Endothelial cell of umbilical vein (primary cell): ENCODE measurements at regions not wholly inside any gene's neighbourhood (a gene's known extent, or its start where the extent isn't known, plus 50 kb on each side); places are given as distances from the start of the nearest gene placed in this dataset.

Experiments
- BruUV-seq: library from RNA; stranded (reverse); fragments of 400-500 nt; replicated peaks from 2 replicates; lab custom pipeline; 2021; lab: Mats Ljungman, UMichigan
- CTCF ChIA-PET: fragments of 300-600, 350-600 bp; sonication (Branson Sonifier 250); formaldehyde crosslinking; loops from one replicate; lab custom pipeline; 2021; ENCODE audit warnings: antibody characterized with exemption, inconsistent platforms; lab: Charles Lee
- POLR2A ChIA-PET: fragments of 300-600, 350-600 bp; sonication (Branson Sonifier 250); formaldehyde crosslinking; loops from one replicate; lab custom pipeline; 2021; ENCODE audit warnings: antibody characterized with exemption, inconsistent platforms; lab: Charles Lee
- DNase-seq: peaks from one replicate; pipeline ENCODE4 v3.0.0-alpha.2; 2011; ENCODE audit warnings: low read depth, low spot score
- FAIRE-seq: peaks from 2 replicates; lab custom pipeline; 2011; peaks lifted over from hg19 to GRCh38; lab: Jason Lieb, UNC
- H2AFZ ChIP-seq: 2 replicates; pipeline ENCODE4 v1.6.0; 2012; ENCODE audit warnings: low read depth, low read length, control low read depth, inconsistent platforms
- H3K27ac ChIP-seq: 2 replicates; pipeline ENCODE4 v1.5.1; 2011; ENCODE audit warnings: low read depth, mild to moderate bottlenecking, control low read depth, low read length, moderate library complexity; ENCODE audit not compliant: insufficient read depth
- H3K27me3 ChIP-seq, 2 experiments: 2 replicates each; pipeline versions ENCODE4 v1.6.0 to v1.6.1; 2011; ENCODE audit warnings: low read length in 2 of 2, mixed read lengths in 1 of 2; ENCODE audit not compliant: control insufficient read depth in 2 of 2, insufficient read depth in 2 of 2
- H3K36me3 ChIP-seq, 2 experiments: 2 replicates in 1 of 2; 3 replicates in 1 of 2; pipeline ENCODE4 v1.5.1; 2011; ENCODE audit warnings: low read length in 2 of 2, mild to moderate bottlenecking in 1 of 2, moderate library complexity in 1 of 2; ENCODE audit not compliant: control insufficient read depth in 2 of 2, insufficient read depth in 2 of 2; ENCODE audit errors: extremely low read depth in 1 of 2
- H3K4me1 ChIP-seq: 3 replicates; pipeline ENCODE4 v1.5.1; 2011; ENCODE audit warnings: mild to moderate bottlenecking, low read length; ENCODE audit not compliant: control insufficient read depth, insufficient read depth; ENCODE audit errors: extremely low read depth
- H3K4me2 ChIP-seq: 2 replicates; pipeline ENCODE4 v1.6.1; 2011; ENCODE audit warnings: low read length, control low read depth, mixed read lengths; ENCODE audit not compliant: insufficient read depth
- H3K4me3 ChIP-seq, 3 experiments: fragments of 200-600 bp in 1 of 3; sonication (generic), shearing (Covaris generic) in 1 of 3; replicated peaks in 1 of 3; 2 replicates each; pipeline ENCODE4 v1.5.1; 2011 to 2016; ENCODE audit warnings: control low read depth in 3 of 3, low read length in 3 of 3, mild to moderate bottlenecking in 2 of 3, inconsistent platforms in 1 of 3, low read depth in 1 of 3, moderate library complexity in 1 of 3; ENCODE audit not compliant: insufficient read depth in 1 of 3
- H3K79me2 ChIP-seq: 2 replicates; pipeline ENCODE4 v1.6.0; 2012; ENCODE audit warnings: low read length, inconsistent platforms; ENCODE audit not compliant: control insufficient read depth, insufficient read depth
- H3K9ac ChIP-seq: replicated peaks from 2 replicates; pipeline ENCODE3; 2011; ENCODE audit warnings: low read length, control low read depth; ENCODE audit not compliant: insufficient read depth; ENCODE audit errors: extremely low read depth
- H3K9me1 ChIP-seq: replicated peaks from 3 replicates; pipeline ENCODE4 v1.6.0; 2011; ENCODE audit warnings: mild to moderate bottlenecking, low read length; ENCODE audit not compliant: control insufficient read depth, insufficient read depth; ENCODE audit errors: extremely low read depth
- H3K9me3 ChIP-seq: replicated peaks from 2 replicates; pipeline ENCODE4 v1.5.1; 2012; ENCODE audit warnings: low read length, inconsistent platforms; ENCODE audit not compliant: control insufficient read depth, insufficient read depth
- H4K20me1 ChIP-seq: replicated peaks from 2 replicates; pipeline ENCODE3; 2011; ENCODE audit warnings: mild to moderate bottlenecking, low read length; ENCODE audit not compliant: control insufficient read depth, insufficient read depth; ENCODE audit errors: extremely low read depth
- EZH2 ChIP-seq: IDR thresholded peaks from 2 replicates; pipeline ENCODE4 v1.6.1; 2012; ENCODE audit warnings: borderline replicate concordance, low read depth, mild to moderate bottlenecking, moderate library complexity, low read length, inconsistent platforms; ENCODE audit not compliant: severe bottlenecking
- FOS ChIP-seq: IDR thresholded peaks from 2 replicates; pipeline ENCODE4 v1.6.1; 2011; ENCODE audit warnings: mild to moderate bottlenecking, low read length, moderate library complexity, borderline replicate concordance; ENCODE audit not compliant: insufficient read depth
- GATA2 ChIP-seq: IDR thresholded peaks from 2 replicates; pipeline ENCODE4 v1.7.0; 2011; ENCODE audit warnings: low read depth, mild to moderate bottlenecking, moderate library complexity, mixed read lengths, low read length; ENCODE audit not compliant: insufficient read length, insufficient read depth
- JUN ChIP-seq: IDR thresholded peaks from 2 replicates; pipeline ENCODE4 v1.6.1; 2011; ENCODE audit warnings: borderline replicate concordance, low read depth; ENCODE audit not compliant: insufficient read length, insufficient read depth
- MYC ChIP-seq: IDR thresholded peaks from one replicate; pipeline ENCODE4 v1.6.1; 2011; ENCODE audit warnings: mild to moderate bottlenecking, low read depth, low read length
- POLR2A ChIP-seq: IDR thresholded peaks from 2 replicates; pipeline ENCODE4 v1.6.1; 2012; ENCODE audit warnings: low read depth, mild to moderate bottlenecking, control low read depth, low read length
- POLR2AphosphoS5 ChIP-seq: IDR thresholded peaks from 2 replicates; pipeline ENCODE4 v1.6.1; 2012; ENCODE audit warnings: low read depth, mild to moderate bottlenecking, control low read depth, low read length, moderate library complexity; ENCODE audit not compliant: insufficient read depth
- dilution Hi-C: fragments of 300-500 bp; cut with MboI; formaldehyde crosslinking; loops from one replicate; pipeline ENCODE4 v1.15.0; 2019; ENCODE audit warnings: low sequenced_read_pairs; ENCODE audit not compliant: extremely low pct_ligation_motif_present
- intact Hi-C: fragments of 100-400 bp; cut with micrococcal nuclease; formaldehyde crosslinking; loops from one replicate; pipeline ENCODE4 v1.10.0; 2022
- TF ChIP-seq, protein P1 (sequence below): IDR thresholded peaks from 2 replicates; pipeline ENCODE4 v1.6.1; 2011; ENCODE audit not compliant: insufficient read depth, insufficient read length
- TF ChIP-seq, protein P2 (sequence below), 2 donors: IDR thresholded peaks; 1 replicate in 1 of 2; 2 replicates in 1 of 2; pipeline ENCODE4 v1.5.1; 2011; ENCODE audit warnings: low read length in 2 of 2, mild to moderate bottlenecking in 2 of 2, moderate library complexity in 2 of 2, control low read depth in 1 of 2, inconsistent platforms in 1 of 2, low read depth in 1 of 2; ENCODE audit not compliant: insufficient read depth in 1 of 2; ENCODE audit errors: extremely low read depth in 1 of 2

DNA sequence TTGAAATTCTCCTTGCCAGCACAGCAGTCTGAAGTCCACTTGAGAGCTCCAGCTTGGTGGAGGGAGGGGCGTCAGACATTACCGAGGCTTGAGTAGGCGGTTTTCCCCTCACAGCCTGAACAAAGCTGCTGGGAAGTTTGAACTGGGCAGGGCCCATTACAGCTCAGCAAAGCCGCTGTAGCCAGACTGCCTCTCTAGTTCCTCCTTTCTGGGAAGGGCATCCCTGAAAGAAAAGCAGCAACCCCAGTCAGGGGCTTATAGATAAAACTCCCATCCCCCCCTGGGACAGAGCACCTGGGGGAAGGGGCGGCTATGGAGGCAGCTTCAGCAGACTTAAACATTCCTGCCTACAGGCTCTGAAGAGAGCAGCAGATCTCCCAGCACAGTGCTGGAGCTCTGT is 325.3 kb downstream of the GJA1 start:
- H3K4me1 ChIP-seq, result no peaks in the 10 kb centered on the region
- no peak overlapping the region for H2AFZ ChIP-seq
- H3K79me2 ChIP-seq, result no peaks in the 10 kb centered on the region
- intact Hi-C loops (no loop called here), dilution Hi-C loops (no loop called here)
- H3K4me3 ChIP-seq, result no peak overlapping the region
- no TSS peak for BruUV-seq
- H3K27me3 ChIP-seq, result no peaks in the 10 kb centered on the region
- no peaks in the 10 kb centered on the region for H4K20me1 ChIP-seq
- ChIA-PET POLR2A (no interaction called here), CTCF (interaction anchor here (1.5 kb wide), 1 partner anchor 14 kb away, joined by 4 read pairs; no protein-coding TSS in a partner anchor)
- DNase-seq (no peak), FAIRE-seq (no peak)
- H3K9me3 ChIP-seq, result no peaks in the 10 kb centered on the region
- TF ChIP-seq JUN (no peak), FOS (no peak), MYC (no peak), GATA2 (no peak), POLR2A (no peak), POLR2AphosphoS5 (no peak), EZH2 (no peak)
- TF ChIP-seq, protein P1, sequence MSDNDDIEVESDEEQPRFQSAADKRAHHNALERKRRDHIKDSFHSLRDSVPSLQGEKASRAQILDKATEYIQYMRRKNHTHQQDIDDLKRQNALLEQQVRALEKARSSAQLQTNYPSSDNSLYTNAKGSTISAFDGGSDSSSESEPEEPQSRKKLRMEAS, result no peak
- TF ChIP-seq, protein P2, sequence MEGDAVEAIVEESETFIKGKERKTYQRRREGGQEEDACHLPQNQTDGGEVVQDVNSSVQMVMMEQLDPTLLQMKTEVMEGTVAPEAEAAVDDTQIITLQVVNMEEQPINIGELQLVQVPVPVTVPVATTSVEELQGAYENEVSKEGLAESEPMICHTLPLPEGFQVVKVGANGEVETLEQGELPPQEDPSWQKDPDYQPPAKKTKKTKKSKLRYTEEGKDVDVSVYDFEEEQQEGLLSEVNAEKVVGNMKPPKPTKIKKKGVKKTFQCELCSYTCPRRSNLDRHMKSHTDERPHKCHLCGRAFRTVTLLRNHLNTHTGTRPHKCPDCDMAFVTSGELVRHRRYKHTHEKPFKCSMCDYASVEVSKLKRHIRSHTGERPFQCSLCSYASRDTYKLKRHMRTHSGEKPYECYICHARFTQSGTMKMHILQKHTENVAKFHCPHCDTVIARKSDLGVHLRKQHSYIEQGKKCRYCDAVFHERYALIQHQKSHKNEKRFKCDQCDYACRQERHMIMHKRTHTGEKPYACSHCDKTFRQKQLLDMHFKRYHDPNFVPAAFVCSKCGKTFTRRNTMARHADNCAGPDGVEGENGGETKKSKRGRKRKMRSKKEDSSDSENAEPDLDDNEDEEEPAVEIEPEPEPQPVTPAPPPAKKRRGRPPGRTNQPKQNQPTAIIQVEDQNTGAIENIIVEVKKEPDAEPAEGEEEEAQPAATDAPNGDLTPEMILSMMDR (IDR thresholded peaks at IDR 0.05; ENCODE audit: extremely low read depth in 1 of 2, insufficient read depth in 1 of 2, low read depth in 1 of 2, low read length in 2 of 2), result no peak
- no peak overlapping the region for H3K4me2 ChIP-seq
- no peaks in the 10 kb centered on the region for H3K36me3 ChIP-seq
- no peaks in the 10 kb centered on the region for H3K9me1 ChIP-seq
- H3K9ac ChIP-seq, result no peak overlapping the region
- H3K27ac ChIP-seq, result no peak overlapping the region
